Femur (tissue), 1 donor: ENCODE measurements at regions not wholly inside any gene's neighbourhood (a gene's known extent, or its start where the extent isn't known, plus 50 kb on each side); places are given as distances from the start of the nearest gene placed in this dataset.
"Not testable (repeated sequence)": the region's sequence is repeated elsewhere in the genome, so short reads cannot be mapped to it uniquely, and the experiment has no call there.

ENCODE experiments used
- DNase-seq: peaks from one replicate; pipeline ENCODE4 v3.0.0-alpha.2; 2017

- no peak for DNase-seq
Measured at GRCh38 chr12:73057428-73057827, 785.3 kb downstream of the TRHDE start.

DNA sequence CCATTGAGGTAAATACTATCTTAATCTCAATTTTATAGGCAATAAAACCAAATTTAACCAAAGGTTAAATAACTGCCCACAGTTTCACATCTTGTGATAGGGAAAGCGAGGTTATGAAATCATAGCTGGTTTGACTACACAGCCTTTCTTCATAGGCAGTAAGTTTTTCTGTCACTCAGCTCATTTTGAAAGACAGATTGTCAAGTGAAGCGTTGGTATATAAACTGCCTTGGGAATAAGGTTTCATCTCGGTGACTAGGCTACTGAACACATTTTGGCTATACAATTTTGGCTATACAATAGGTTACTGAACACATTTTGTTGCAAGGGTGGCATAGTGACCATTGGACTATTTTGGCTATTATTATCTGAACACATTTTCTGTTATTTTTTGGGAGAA, 793.7 kb downstream of the TRHDE start:
- DNase-seq, result no peak

- DNase-seq, result no peak
Measured at GRCh38 chr12:73067616-73068015, 795.4 kb downstream of the TRHDE start.

- DNase-seq, result no peak
Measured at GRCh38 chr12:73072214-73072613, 800.0 kb downstream of the TRHDE start.

DNA sequence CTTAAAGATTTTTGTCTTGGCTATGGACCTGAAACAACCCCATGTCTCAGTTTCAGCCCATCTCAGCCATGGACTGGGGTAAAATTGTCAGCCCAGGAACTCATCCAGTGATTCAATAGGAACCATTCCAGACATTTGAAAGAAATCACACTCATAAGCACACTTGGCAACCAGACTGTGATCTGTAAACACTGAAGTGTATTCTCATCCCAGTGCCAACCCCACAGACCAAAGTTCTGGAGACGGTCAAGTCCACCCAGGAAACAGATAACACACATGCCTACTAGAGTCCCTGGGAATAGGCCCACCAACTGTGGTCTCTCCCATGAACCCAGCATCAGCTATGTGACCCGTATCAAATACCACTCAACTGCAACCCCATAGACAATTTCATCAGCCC, 804.6 kb downstream of the TRHDE start:
- DNase-seq, result no peak

GRCh38 chr12:73083736-73084135, 811.6 kb downstream of the TRHDE start:
- no peak for DNase-seq

DNA sequence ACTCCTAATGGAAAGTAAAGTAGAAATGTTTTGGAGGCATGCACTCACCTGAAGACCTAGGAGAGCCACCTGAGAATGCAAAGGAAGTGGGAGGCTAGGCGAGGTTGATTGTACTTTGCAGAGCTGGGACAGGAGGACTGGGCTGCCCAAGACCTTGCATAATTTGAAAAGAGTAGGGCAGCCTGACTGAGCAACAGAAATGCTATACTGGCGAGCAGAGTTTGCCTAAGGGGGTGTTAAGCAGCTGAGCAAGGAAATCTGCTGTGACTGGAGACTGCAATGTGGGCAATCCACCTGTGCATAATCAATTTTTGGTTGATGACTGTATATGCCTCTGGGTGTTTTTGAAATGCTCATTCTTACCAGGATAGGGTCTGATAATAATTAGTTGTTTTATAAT, 834.1 kb downstream of the TRHDE start:
- no peak for DNase-seq

DNA sequence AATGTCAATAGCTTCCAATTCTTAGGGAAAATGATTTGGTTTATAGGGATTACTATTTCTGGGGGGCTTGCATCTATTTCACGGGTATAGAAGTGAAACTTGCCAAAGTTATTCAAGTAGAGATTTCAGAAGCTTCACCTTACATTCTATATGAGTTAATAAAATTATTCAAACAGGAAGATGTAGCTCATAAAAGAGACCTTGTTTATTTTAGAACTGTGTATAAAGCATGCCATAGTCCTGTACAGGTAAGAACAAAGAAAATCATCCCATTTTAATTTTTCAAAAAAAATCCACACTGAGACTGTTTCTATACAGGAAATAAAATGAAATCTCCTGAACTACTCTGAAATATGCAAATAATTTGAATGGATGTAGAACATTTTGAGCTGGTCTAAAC, 834.7 kb downstream of the TRHDE start:
- no peak for DNase-seq

DNA sequence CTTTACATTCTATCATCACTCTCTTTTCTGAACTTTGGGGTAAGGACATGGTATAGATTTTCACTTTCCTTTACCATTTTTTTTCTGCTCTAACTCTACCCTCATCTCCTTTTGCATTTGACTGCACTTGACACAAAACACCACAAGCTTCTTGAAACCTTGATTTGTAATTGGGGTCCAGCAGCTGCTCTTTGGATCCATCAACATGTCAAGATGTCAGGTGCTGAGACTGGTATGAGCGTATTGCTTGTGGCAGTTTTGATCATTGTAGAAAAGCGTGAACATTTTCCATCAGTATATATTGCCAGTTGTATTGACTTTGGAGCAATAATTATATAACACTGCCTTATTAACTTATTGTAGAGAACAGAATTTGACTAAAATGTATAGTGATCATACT, 838.6 kb downstream of the TRHDE start:
- DNase-seq, result no peak

DNA sequence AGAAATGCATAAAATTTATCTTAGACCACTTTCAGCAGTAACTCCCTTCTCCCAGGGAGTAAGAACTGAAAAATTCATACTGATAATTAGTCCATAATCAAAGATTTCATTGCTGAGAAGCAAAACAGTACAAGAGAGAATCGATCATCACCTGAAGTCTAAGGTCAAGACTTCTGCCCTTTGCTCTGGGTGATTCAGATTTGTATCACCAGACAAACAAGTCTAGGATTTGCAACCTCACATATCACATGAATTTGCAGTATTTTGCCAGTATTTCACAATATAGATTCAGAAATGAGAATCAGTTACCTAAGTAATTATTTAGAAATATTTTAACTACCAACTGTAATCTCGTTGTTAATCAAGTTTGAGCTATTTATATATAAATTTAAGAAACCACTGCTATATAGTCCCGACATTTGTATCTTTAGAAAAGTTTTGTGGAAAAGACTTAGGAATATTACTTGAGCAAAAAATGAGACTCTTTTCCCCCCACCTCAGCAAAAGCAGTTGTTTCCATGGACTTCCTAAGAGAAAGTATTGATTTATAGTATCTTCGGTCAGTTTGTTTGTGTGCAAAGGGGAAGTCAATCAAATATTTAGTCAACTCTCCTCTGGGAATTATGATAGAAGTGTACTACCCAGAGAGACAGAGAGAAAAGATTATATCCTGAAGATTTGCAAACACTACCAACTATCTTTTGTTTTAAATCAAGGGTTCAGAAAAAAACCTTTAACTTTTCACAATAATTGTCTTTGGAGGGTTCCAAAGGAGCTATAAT, 840.1 kb downstream of the TRHDE start:
- DNase-seq, result no peak

GRCh38 chr12:73124480-73124879, 852.3 kb downstream of the TRHDE start:
- no peak for DNase-seq

GRCh38 chr12:73125148-73125547, 853.0 kb downstream of the TRHDE start:
- DNase-seq, result no peak

DNA sequence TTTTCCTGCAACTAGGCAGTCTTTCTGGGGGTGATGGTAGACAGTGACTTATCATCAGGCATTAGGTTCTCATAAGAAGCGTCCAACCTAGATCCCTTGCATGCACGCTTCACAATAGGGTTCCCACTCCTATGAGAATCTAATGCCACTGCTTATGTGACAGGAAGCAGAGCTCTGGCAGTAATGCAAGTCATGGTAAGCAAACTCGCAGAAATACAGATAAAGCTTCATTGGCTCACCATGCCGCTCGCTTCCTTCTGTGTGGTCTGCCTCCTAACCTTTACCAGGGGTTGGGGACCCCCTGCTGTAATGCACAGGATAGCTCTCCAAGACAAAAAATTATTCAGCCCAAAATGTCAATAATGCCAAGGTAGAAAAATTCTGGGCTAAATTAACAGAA, 864.2 kb downstream of the TRHDE start:
- DNase-seq, result no peak

DNA sequence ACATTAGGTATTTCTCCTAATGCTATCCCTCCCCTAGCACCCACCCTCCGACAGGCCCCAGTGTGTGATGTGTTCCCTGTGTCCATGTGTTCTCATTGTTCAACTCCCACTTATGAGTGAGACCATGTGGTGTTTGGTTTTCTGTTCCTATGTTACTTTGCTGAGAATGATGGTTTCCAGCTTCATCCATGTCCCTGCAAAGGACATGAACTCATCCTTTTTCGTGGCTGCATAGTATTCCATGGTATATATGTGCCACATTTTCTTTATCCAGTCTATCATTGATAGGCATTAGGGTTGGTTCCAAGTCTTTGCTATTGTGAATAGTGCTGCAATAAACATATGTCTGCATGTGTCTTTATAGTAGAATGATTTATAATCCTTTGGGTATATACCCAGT, 867.5 kb downstream of the TRHDE start:
- not testable (repeated sequence) for DNase-seq

DNA sequence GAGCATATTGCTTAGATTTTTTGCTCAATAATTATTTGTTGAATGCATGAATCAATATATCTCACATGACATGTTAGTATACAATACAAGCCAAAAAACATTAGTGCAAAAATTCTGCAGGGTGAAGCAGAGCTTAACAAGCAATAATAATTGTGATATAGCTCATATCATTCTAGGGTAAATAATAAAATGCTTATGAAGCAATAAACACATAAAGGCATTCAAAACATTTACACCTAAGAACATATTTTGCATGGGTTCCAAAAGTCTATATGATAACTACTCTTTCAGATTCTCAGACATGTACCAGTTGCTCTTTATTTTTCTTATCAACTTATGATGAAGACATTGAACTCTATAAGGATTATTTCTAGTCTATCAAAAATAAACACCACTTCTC, 886.2 kb downstream of the TRHDE start:
- DNase-seq, result no peak

GRCh38 chr12:73159954-73160353, 887.8 kb downstream of the TRHDE start:
- no peak for DNase-seq

GRCh38 chr12:73161970-73162369, 889.8 kb downstream of the TRHDE start:
- no peak for DNase-seq

GRCh38 chr12:73180734-73181133, 908.6 kb downstream of the TRHDE start:
- DNase-seq, result no peak

- DNase-seq, result no peak
Measured at GRCh38 chr12:73181244-73181643, 909.1 kb downstream of the TRHDE start.

DNA sequence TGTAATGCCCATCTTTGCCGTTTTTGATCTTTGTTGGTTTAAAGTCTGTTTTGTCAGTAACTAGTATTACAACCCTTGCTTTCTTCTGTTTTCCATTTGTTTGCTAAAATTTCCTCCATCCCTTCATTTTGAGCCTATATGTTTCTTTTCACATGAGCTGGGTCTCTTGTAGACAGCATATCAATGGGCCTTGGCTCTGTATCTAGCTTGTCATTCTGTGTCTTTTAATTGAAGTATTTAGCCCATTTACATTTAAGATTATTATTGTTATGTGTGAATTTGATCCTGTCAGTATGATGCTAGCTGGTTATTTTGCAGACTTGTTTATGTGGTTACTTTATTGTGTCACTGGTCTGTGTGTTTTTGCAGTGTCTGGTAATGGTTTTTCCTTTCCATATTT, 913.2 kb downstream of the TRHDE start:
- no peak for DNase-seq

DNA sequence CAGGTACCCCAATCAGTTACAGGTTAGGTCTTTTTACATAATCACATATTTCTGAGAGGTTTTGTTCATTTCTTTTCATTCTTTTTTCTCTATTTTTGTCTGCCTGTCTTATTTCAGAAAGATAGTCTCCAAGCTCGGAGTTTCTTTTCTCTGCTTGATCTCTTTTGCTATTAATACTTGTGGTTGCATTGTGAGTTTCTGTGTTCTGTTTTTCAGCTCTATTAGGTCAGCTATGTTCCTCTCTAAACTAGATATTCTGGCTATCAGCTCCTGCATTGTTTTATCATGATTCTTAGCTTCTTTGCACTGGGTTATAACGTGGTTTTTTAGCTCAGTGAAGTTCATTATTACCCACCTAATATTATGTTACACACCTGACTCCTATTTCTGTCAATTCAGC, 914.1 kb downstream of the TRHDE start:
- DNase-seq, result no peak

- DNase-seq, result no peak
Measured at GRCh38 chr12:73187765-73188164, 915.6 kb downstream of the TRHDE start.

- DNase-seq, result no peak
Measured at GRCh38 chr12:73210548-73211204, 938.5 kb downstream of the TRHDE start.

DNA sequence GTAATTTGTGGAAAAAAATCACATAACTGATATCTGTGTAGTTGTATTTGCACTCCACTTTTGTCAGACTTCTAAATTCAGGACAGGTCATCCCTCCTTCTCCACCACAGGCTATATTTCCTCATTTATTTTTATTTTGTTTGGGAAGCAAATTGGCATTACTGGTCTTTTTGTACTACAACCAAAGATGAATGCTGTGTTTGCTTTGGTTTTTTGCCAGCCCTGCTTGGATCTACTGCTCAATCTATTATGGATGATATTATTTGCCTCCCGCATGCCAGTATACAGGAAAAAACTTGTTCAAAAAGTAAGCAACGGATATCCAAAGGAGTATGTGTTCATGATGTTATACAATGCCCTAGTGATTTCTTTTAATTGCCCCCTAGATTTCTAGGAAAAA, 948.8 kb downstream of the TRHDE start:
- DNase-seq, result no peak

GRCh38 chr12:73221398-73221797, 949.2 kb downstream of the TRHDE start:
- DNase-seq, result no peak
